ENCODE measurements at regions not wholly inside any gene's neighbourhood (a gene's known extent, or its start where the extent isn't known, plus 50 kb on each side); places are given as distances from the start of the nearest gene placed in this dataset.

GRCh38 chr4:53764761-53765490 lies 173.6 kb upstream of the LNX1 start:
- no peak overlapping the region for H3K4me3 Mint-ChIP-seq (ENCODE audit: unreplicated experiment)
- H3K4me1 Mint-ChIP-seq (ENCODE audit: low read depth, unreplicated experiment) = no peaks in the 10 kb centered on the region
- H3K27ac Mint-ChIP-seq (ENCODE audit: unreplicated experiment) = no peak overlapping the region
- DNase-seq = no peak
- no peaks in the 10 kb centered on the region for H3K36me3 Mint-ChIP-seq (ENCODE audit: unreplicated experiment)
- H3K9me3 Mint-ChIP-seq (ENCODE audit: unreplicated experiment) = no peaks in the 10 kb centered on the region
- H3K27me3 Mint-ChIP-seq (ENCODE audit: unreplicated experiment) = no peaks in the 10 kb centered on the region
- TF ChIP-seq, protein P1, sequence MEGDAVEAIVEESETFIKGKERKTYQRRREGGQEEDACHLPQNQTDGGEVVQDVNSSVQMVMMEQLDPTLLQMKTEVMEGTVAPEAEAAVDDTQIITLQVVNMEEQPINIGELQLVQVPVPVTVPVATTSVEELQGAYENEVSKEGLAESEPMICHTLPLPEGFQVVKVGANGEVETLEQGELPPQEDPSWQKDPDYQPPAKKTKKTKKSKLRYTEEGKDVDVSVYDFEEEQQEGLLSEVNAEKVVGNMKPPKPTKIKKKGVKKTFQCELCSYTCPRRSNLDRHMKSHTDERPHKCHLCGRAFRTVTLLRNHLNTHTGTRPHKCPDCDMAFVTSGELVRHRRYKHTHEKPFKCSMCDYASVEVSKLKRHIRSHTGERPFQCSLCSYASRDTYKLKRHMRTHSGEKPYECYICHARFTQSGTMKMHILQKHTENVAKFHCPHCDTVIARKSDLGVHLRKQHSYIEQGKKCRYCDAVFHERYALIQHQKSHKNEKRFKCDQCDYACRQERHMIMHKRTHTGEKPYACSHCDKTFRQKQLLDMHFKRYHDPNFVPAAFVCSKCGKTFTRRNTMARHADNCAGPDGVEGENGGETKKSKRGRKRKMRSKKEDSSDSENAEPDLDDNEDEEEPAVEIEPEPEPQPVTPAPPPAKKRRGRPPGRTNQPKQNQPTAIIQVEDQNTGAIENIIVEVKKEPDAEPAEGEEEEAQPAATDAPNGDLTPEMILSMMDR (IDR thresholded peaks at IDR 0.05; ENCODE audit: partially characterized antibody, unreplicated experiment) = no peak

GRCh38 chr4:53763813-53764597 lies 172.7 kb upstream of the LNX1 start:
- TF ChIP-seq, protein P1 (IDR thresholded peaks at IDR 0.05; ENCODE audit: partially characterized antibody, unreplicated experiment) = no peak
- Mint-ChIP-seq H3K4me3 (ENCODE audit: unreplicated experiment) (no peak overlapping the region), H3K36me3 (ENCODE audit: unreplicated experiment) (no peaks in the 10 kb centered on the region), H3K9me3 (ENCODE audit: unreplicated experiment) (no peaks in the 10 kb centered on the region), H3K27ac (ENCODE audit: unreplicated experiment) (no peak overlapping the region), H3K27me3 (ENCODE audit: unreplicated experiment) (no peaks in the 10 kb centered on the region), H3K4me1 (ENCODE audit: low read depth, unreplicated experiment) (no peaks in the 10 kb centered on the region)
- no peak for DNase-seq

- Mint-ChIP-seq H3K27ac (ENCODE audit: unreplicated experiment) (no peak overlapping the region), H3K27me3 (ENCODE audit: unreplicated experiment) (no peaks in the 10 kb centered on the region), H3K4me1 (ENCODE audit: low read depth, unreplicated experiment) (no peaks in the 10 kb centered on the region), H3K36me3 (ENCODE audit: unreplicated experiment) (peaks cover 5% of the 10 kb centered on the region), H3K4me3 (ENCODE audit: unreplicated experiment) (no peak overlapping the region), H3K9me3 (ENCODE audit: unreplicated experiment) (peaks cover 2% of the 10 kb centered on the region)
- no peak for DNase-seq
- TF ChIP-seq, protein P1 (IDR thresholded peaks at IDR 0.05; ENCODE audit: partially characterized antibody, unreplicated experiment) = no peak
Observed at GRCh38 chr4:53755656-53756055, 164.4 kb upstream of the LNX1 start.

DNA sequence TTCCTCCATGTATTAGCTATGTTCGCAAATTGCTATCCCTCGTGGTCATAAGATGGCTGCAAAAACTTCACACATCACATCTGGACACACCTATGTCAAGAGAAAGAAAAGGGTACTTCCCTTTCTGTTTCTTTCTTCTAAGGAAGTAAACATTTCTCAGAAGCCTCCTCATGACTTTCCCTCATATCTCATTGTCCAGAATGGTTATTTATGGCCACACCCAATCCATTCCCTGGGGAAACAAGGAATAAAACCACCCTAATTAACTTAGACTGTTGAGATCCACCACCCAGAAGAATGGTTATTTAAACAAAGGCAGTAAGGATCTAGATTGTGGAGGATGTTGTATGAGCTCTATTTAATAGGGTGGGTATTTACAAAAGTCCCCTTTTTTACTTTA lies 160.8 kb upstream of the LNX1 start:
- DNase-seq = no peak
- Mint-ChIP-seq H3K4me1 (ENCODE audit: low read depth, unreplicated experiment) (no peaks in the 10 kb centered on the region), H3K27ac (ENCODE audit: unreplicated experiment) (no peak overlapping the region), H3K27me3 (ENCODE audit: unreplicated experiment) (no peaks in the 10 kb centered on the region), H3K36me3 (ENCODE audit: unreplicated experiment) (peaks cover 5% of the 10 kb centered on the region), H3K4me3 (ENCODE audit: unreplicated experiment) (no peak overlapping the region), H3K9me3 (ENCODE audit: unreplicated experiment) (peaks cover 2% of the 10 kb centered on the region)
- TF ChIP-seq, protein P1 (IDR thresholded peaks at IDR 0.05; ENCODE audit: partially characterized antibody, unreplicated experiment) = no peak

DNA sequence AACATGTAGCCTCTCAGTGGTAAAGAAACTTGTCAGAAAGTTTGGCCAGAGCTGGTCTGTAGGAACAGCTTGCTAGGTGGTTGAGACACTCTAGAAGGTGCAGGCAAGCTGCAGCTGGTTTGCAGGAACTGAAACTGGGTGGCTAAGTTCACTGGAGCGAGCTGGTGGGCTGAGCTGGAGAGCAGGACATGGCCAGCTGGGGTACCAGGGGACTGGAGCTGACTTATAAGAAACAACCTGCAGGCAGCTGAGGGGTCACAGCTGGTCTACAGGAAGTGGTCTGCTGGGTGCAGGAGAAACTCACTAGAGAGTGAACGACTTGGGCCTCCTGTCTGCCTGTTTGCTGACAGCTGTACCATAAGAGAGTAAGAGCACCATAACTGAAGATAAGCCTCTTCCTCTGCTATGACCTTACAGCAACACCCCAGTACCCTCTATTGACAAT lies 157.1 kb upstream of the LNX1 start:
- H3K27ac Mint-ChIP-seq (ENCODE audit: unreplicated experiment) = no peak overlapping the region
- no peaks in the 10 kb centered on the region for H3K27me3 Mint-ChIP-seq (ENCODE audit: unreplicated experiment)
- H3K4me1 Mint-ChIP-seq (ENCODE audit: low read depth, unreplicated experiment) = no peaks in the 10 kb centered on the region
- no peak for DNase-seq
- H3K4me3 Mint-ChIP-seq (ENCODE audit: unreplicated experiment) = no peak overlapping the region
- TF ChIP-seq, protein P1 (IDR thresholded peaks at IDR 0.05; ENCODE audit: partially characterized antibody, unreplicated experiment) = no peak
- no peaks in the 10 kb centered on the region for H3K36me3 Mint-ChIP-seq (ENCODE audit: unreplicated experiment)
- no peaks in the 10 kb centered on the region for H3K9me3 Mint-ChIP-seq (ENCODE audit: unreplicated experiment)
